ENCODE measurements at regions not wholly inside any gene's neighbourhood (a gene's known extent, or its start where the extent isn't known, plus 50 kb on each side); places are given as distances from the start of the nearest gene placed in this dataset.

- H3K4me3 Mint-ChIP-seq: no peak overlapping the region
- peaks cover 1% of the 10 kb centered on the region; the same call in 1 of the 2 replicates for H3K36me3 Mint-ChIP-seq
- no peaks in the 10 kb centered on the region for H3K4me1 Mint-ChIP-seq
- no peaks in the 10 kb centered on the region for H3K27me3 Mint-ChIP-seq (ENCODE audit: low read depth)
- ATAC-seq: no peak
- TF ChIP-seq, protein P1, sequence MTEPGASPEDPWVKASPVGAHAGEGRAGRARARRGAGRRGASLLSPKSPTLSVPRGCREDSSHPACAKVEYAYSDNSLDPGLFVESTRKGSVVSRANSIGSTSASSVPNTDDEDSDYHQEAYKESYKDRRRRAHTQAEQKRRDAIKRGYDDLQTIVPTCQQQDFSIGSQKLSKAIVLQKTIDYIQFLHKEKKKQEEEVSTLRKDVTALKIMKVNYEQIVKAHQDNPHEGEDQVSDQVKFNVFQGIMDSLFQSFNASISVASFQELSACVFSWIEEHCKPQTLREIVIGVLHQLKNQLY (CRISPR knock-in tag; IDR thresholded peaks at IDR 0.05): no peak
- TF ChIP-seq ZNF317 (CRISPR knock-in tag; IDR thresholded peaks at IDR 0.05; ENCODE audit: borderline replicate concordance, low read depth): no peak
- TF ChIP-seq, protein P2, sequence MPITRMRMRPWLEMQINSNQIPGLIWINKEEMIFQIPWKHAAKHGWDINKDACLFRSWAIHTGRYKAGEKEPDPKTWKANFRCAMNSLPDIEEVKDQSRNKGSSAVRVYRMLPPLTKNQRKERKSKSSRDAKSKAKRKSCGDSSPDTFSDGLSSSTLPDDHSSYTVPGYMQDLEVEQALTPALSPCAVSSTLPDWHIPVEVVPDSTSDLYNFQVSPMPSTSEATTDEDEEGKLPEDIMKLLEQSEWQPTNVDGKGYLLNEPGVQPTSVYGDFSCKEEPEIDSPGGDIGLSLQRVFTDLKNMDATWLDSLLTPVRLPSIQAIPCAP (CRISPR knock-in tag; IDR thresholded peaks at IDR 0.05): no peak
- TF ChIP-seq ZSCAN18 (CRISPR knock-in tag; IDR thresholded peaks at IDR 0.05): no peak
- no peak for TF ChIP-seq RELA (CRISPR knock-in tag; IDR thresholded peaks at IDR 0.05; ENCODE audit: borderline replicate concordance)
- no peak for TF ChIP-seq ZNF671 (CRISPR knock-in tag; IDR thresholded peaks at IDR 0.05)
- TF ChIP-seq ZBTB21 (CRISPR knock-in tag; IDR thresholded peaks at IDR 0.05; ENCODE audit: borderline replicate concordance): no peak
- TF ChIP-seq GTF2I (CRISPR knock-in tag; conservative IDR thresholded peaks at IDR 0.05): no peak
- TF ChIP-seq ZNF281 (CRISPR knock-in tag; IDR thresholded peaks at IDR 0.05): no peak
- TF ChIP-seq ZBTB43 (CRISPR knock-in tag; IDR thresholded peaks at IDR 0.05): no peak
- TF ChIP-seq, protein P3, sequence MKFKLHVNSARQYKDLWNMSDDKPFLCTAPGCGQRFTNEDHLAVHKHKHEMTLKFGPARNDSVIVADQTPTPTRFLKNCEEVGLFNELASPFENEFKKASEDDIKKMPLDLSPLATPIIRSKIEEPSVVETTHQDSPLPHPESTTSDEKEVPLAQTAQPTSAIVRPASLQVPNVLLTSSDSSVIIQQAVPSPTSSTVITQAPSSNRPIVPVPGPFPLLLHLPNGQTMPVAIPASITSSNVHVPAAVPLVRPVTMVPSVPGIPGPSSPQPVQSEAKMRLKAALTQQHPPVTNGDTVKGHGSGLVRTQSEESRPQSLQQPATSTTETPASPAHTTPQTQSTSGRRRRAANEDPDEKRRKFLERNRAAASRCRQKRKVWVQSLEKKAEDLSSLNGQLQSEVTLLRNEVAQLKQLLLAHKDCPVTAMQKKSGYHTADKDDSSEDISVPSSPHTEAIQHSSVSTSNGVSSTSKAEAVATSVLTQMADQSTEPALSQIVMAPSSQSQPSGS (CRISPR knock-in tag; IDR thresholded peaks at IDR 0.05; ENCODE audit: borderline replicate concordance, low read depth): no peak
- TF ChIP-seq, protein P4, sequence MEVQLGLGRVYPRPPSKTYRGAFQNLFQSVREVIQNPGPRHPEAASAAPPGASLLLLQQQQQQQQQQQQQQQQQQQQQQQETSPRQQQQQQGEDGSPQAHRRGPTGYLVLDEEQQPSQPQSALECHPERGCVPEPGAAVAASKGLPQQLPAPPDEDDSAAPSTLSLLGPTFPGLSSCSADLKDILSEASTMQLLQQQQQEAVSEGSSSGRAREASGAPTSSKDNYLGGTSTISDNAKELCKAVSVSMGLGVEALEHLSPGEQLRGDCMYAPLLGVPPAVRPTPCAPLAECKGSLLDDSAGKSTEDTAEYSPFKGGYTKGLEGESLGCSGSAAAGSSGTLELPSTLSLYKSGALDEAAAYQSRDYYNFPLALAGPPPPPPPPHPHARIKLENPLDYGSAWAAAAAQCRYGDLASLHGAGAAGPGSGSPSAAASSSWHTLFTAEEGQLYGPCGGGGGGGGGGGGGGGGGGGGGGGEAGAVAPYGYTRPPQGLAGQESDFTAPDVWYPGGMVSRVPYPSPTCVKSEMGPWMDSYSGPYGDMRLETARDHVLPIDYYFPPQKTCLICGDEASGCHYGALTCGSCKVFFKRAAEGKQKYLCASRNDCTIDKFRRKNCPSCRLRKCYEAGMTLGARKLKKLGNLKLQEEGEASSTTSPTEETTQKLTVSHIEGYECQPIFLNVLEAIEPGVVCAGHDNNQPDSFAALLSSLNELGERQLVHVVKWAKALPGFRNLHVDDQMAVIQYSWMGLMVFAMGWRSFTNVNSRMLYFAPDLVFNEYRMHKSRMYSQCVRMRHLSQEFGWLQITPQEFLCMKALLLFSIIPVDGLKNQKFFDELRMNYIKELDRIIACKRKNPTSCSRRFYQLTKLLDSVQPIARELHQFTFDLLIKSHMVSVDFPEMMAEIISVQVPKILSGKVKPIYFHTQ (CRISPR knock-in tag; IDR thresholded peaks at IDR 0.05): no peak
- TF ChIP-seq NFATC4 (CRISPR knock-in tag; IDR thresholded peaks at IDR 0.05): no peak
- TF ChIP-seq USF1 (CRISPR knock-in tag; IDR thresholded peaks at IDR 0.05): no peak
- TF ChIP-seq GRHL2 (CRISPR knock-in tag; IDR thresholded peaks at IDR 0.05; ENCODE audit: insufficient replicate concordance, severe bottlenecking): no peak
- no peak for TF ChIP-seq ELF4 (CRISPR knock-in tag; IDR thresholded peaks at IDR 0.05; ENCODE audit: low read depth)
- TF ChIP-seq NR2C2 (CRISPR knock-in tag; IDR thresholded peaks at IDR 0.05): no peak
- no peak for TF ChIP-seq ZMAT4 (CRISPR knock-in tag; IDR thresholded peaks at IDR 0.05)
- DNase-seq (ENCODE audit: low spot score): no peak
- CTCF ChIA-PET: no interaction called here
- no peak overlapping the region for H3K27ac Mint-ChIP-seq
- peaks cover 2% of the 10 kb centered on the region for H3K9me3 Mint-ChIP-seq
- POLR2A ChIA-PET: no interaction called here
Observed at GRCh38 chr13:56888455-56888854, 252.3 kb upstream of the PRR20A start.
